ENCODE measurements at regions not wholly inside any gene's neighbourhood (a gene's known extent, or its start where the extent isn't known, plus 50 kb on each side); places are given as distances from the start of the nearest gene placed in this dataset.

GRCh38 chr6:96721227-96721626 is 116.0 kb downstream of the GPR63 start:
- TF ChIP-seq ZNF138 (CRISPR knock-in tag; conservative IDR thresholded peaks at IDR 0.05) (no peak), CREB1 (CRISPR knock-in tag; IDR thresholded peaks at IDR 0.05) (no peak), ATF2 (CRISPR knock-in tag; IDR thresholded peaks at IDR 0.05; ENCODE audit: borderline replicate concordance, low read depth) (no peak)

Data from WTC11 (cell line).